ENCODE measurements at regions not wholly inside any gene's neighbourhood (a gene's known extent, or its start where the extent isn't known, plus 50 kb on each side); places are given as distances from the start of the nearest gene placed in this dataset.

- TF ChIP-seq EZH2 (IDR thresholded peaks at IDR 0.05; ENCODE audit: insufficient read depth, poor library complexity, severe bottlenecking) (no peak), EZH2phosphoT487 (IDR thresholded peaks at IDR 0.05; ENCODE audit: insufficient read depth, low read depth) (no peak)
Observed at GRCh38 chr14:84520711-84521338, 1009.1 kb upstream of the FLRT2 start.
